Esophagus squamous epithelium (tissue), 5 donors: ENCODE measurements at regions not wholly inside any gene's neighbourhood (a gene's known extent, or its start where the extent isn't known, plus 50 kb on each side); places are given as distances from the start of the nearest gene placed in this dataset.

Experiments
- DNase-seq: peaks from one replicate; lab custom pipeline; 2025; lab: John Stamatoyannopoulos, UW
- H3K27ac ChIP-seq, 4 donors: fragments of 200-600 bp; sonication (generic); one replicate each; pipeline ENCODE4 v1.5.1; 2016 to 2019; ENCODE audit warnings: mild to moderate bottlenecking in 1 of 4
- H3K27me3 ChIP-seq, 4 donors: fragments of 200-600 bp; sonication (generic); 1 replicate in 3 of 4; 2 replicates in 1 of 4; pipeline versions ENCODE4 v1.5.1 to v1.6.0; 2017 to 2021; ENCODE audit warnings: antibody characterized with exemption in 1 of 4
- H3K36me3 ChIP-seq, 3 donors: fragments of 200-600 bp; sonication (generic); one replicate each; pipeline ENCODE4 v1.5.1; 2016 to 2019
- H3K4me1 ChIP-seq, 3 donors: fragments of 200-600 bp; sonication (generic); one replicate each; pipeline ENCODE4 v1.5.1; 2017 to 2019
- H3K4me3 ChIP-seq, 4 donors: fragments of 200-600 bp; sonication (generic); 1 replicate in 3 of 4; 2 replicates in 1 of 4; pipeline ENCODE4 v1.5.1; 2016 to 2019; ENCODE audit warnings: mild to moderate bottlenecking in 2 of 4, moderate library complexity in 1 of 4
- H3K9me3 ChIP-seq, 3 donors: fragments of 200-600 bp; sonication (generic); one replicate each; pipeline ENCODE4 v1.5.1; 2016 to 2019
- CTCF ChIP-seq, 6 experiments: fragments of 450-650 bp in 4 of 6; fragments of 200-600 bp in 2 of 6; sonication (generic) in 2 of 6; IDR thresholded peaks; one replicate each; pipeline ENCODE4 v1.5.1; 2016 to 2019; ENCODE audit warnings: antibody characterized with exemption in 6 of 6, mild to moderate bottlenecking in 4 of 6, moderate library complexity in 4 of 6
- POLR2A ChIP-seq, 4 donors: fragments of 450-650 bp; IDR thresholded peaks; one replicate each; pipeline ENCODE4 v1.6.1; 2017; ENCODE audit warnings: antibody characterized with exemption in 4 of 4, mild to moderate bottlenecking in 4 of 4, moderate library complexity in 3 of 4
- WGBS, 2 donors: methylation state at CpG; one replicate each; pipeline ENCODE4 v1.1.5; 2018; 5-methylcytosine and 5-hydroxymethylcytosine counted together
- intact Hi-C: fragments of 100-400 bp; cut with DNase I; formaldehyde crosslinking; loops from one replicate; pipeline ENCODE4 v1.15.0; 2022
- donor health status: DM: yes; HTN: yes; CAD: no.

DNA sequence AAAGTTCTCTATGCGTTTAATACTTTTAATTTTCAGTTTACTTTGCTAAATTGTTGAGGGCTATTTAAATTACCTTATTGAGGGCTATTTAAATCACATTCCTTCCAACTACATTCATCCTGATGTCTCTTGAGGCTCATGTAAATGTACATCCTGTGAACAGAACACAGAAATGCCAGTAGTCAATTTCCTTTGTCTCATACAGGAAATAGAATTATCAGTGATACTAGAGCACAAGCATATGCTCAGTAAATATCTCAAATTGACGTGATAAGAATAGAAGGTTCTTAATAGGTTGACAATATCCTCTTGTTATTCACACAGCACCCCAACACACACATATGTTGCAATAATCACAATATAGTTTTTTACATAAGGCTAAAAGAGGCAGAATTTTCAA lies 449.0 kb downstream of the CYLC2 start:
- Histone ChIP-seq H3K4me3 (no peak overlapping the region), H3K27me3 (no peaks in the 10 kb centered on the region), H3K36me3 (no peaks in the 10 kb centered on the region), H3K9me3 (peaks cover 0 to 5% (median 0%) of the 10 kb centered on the region in 3 donors), H3K27ac (no peak overlapping the region), H3K4me1 (no peaks in the 10 kb centered on the region)
- WGBS, 2 donors = 43 to 60% methylated on average over 2 of the region's 2 CpGs
- intact Hi-C loops = no loop called here
- TF ChIP-seq CTCF (IDR thresholded peaks at IDR 0.05) (no peak), POLR2A (IDR thresholded peaks at IDR 0.05) (no peak)
- DNase-seq = no peak

GRCh38 chr9:103458826-103459225 lies 463.7 kb downstream of the CYLC2 start:
- intact Hi-C loops = no loop called here
- TF ChIP-seq POLR2A (IDR thresholded peaks at IDR 0.05) (no peak), CTCF (IDR thresholded peaks at IDR 0.05) (no peak)
- Histone ChIP-seq H3K27me3 (no peaks in the 10 kb centered on the region), H3K36me3 (no peaks in the 10 kb centered on the region), H3K4me3 (no peak overlapping the region), H3K4me1 (no peaks in the 10 kb centered on the region), H3K9me3 (no peaks in the 10 kb centered on the region), H3K27ac (no peak overlapping the region)
- 83 to 86% methylated on average over 2 of the region's 2 CpGs for WGBS, 2 donors
- DNase-seq = no peak

- Histone ChIP-seq H3K36me3 (no peaks in the 10 kb centered on the region), H3K27me3 (no peaks in the 10 kb centered on the region), H3K4me3 (no peak overlapping the region), H3K4me1 (no peaks in the 10 kb centered on the region), H3K27ac (no peak overlapping the region), H3K9me3 (peaks cover 0 to 9% (median 0%) of the 10 kb centered on the region in 3 donors)
- intact Hi-C loops = no loop called here
- 83 to 94% methylated on average over 1 to 3 of the region's 5 CpGs for WGBS, 2 donors
- DNase-seq = no peak
- TF ChIP-seq POLR2A (IDR thresholded peaks at IDR 0.05) (no peak), CTCF (IDR thresholded peaks at IDR 0.05) (no peak)
These were observed 476.1 kb downstream of the CYLC2 start for GRCh38 chr9:103471241-103471640.

GRCh38 chr9:103474156-103474555 lies 479.0 kb downstream of the CYLC2 start:
- Histone ChIP-seq H3K4me3 (no peak overlapping the region), H3K36me3 (no peaks in the 10 kb centered on the region), H3K27ac (no peak overlapping the region), H3K9me3 (peaks cover 0 to 9% (median 0%) of the 10 kb centered on the region in 3 donors), H3K4me1 (no peaks in the 10 kb centered on the region), H3K27me3 (no peaks in the 10 kb centered on the region)
- intact Hi-C loops = no loop called here
- WGBS, 2 donors = 65 to 75% methylated on average over 1 of the region's 1 CpG
- no peak for TF ChIP-seq POLR2A (IDR thresholded peaks at IDR 0.05)
- TF ChIP-seq CTCF (IDR thresholded peaks at IDR 0.05) = no peak
- no peak for DNase-seq

GRCh38 chr9:103483471-103484096 lies 488.5 kb downstream of the CYLC2 start:
- Histone ChIP-seq H3K36me3 (no peaks in the 10 kb centered on the region), H3K27ac (no peak overlapping the region), H3K4me1 (no peaks in the 10 kb centered on the region), H3K4me3 (no peak overlapping the region), H3K27me3 (no peaks in the 10 kb centered on the region), H3K9me3 (peaks cover 0 to 8% (median 6%) of the 10 kb centered on the region in 3 donors)
- intact Hi-C loops = no loop called here
- no peak for TF ChIP-seq CTCF (IDR thresholded peaks at IDR 0.05)
- no peak for TF ChIP-seq POLR2A (IDR thresholded peaks at IDR 0.05)
- WGBS, 2 donors = 82 to 90% methylated on average over 5 to 10 of the region's 29 CpGs
- no peak for DNase-seq
